ENCODE measurements at regions not wholly inside any gene's neighbourhood (a gene's known extent, or its start where the extent isn't known, plus 50 kb on each side); places are given as distances from the start of the nearest gene placed in this dataset.

- in situ Hi-C loops (cut with HindIII; ENCODE audit: low sequenced_read_pairs): no loop called here
- DNase-seq (ENCODE audit: low read depth): no peak
- H3K4me3 ChIP-seq (ENCODE audit: low read depth, low read length): no peak overlapping the region
- no peak for TF ChIP-seq CTCF (IDR thresholded peaks at IDR 0.05; ENCODE audit: low read depth, low read length, missing control alignments)
These were observed 68.0 kb downstream of the GSC start for GRCh38 chr14:94701861-94702370.

- no peak for DNase-seq (ENCODE audit: low read depth)
- in situ Hi-C loops (cut with HindIII; ENCODE audit: low sequenced_read_pairs): no loop called here
These were observed 69.6 kb downstream of the GSC start for GRCh38 chr14:94700336-94700735.

GRCh38 chr14:94699831-94700230 lies 70.1 kb downstream of the GSC start:
- no peak for TF ChIP-seq CTCF (IDR thresholded peaks at IDR 0.05; ENCODE audit: low read depth, low read length, missing control alignments)
- DNase-seq (ENCODE audit: low read depth): no peak
- H3K4me3 ChIP-seq (ENCODE audit: low read depth, low read length): no peak overlapping the region
- in situ Hi-C loops (cut with HindIII; ENCODE audit: low sequenced_read_pairs): no loop called here

More at GRCh38 chr14:94700336-94700735, 69.6 kb downstream of the GSC start:
- H3K4me3 ChIP-seq (ENCODE audit: low read depth, low read length): no peak overlapping the region
- TF ChIP-seq CTCF (IDR thresholded peaks at IDR 0.05; ENCODE audit: low read depth, low read length, missing control alignments): no peak

- DNase-seq (ENCODE audit: low read depth): no peak
- TF ChIP-seq CTCF (IDR thresholded peaks at IDR 0.05; ENCODE audit: low read depth, low read length, missing control alignments): no peak
- in situ Hi-C loops (cut with HindIII; ENCODE audit: low sequenced_read_pairs): no loop called here
- no peak overlapping the region for H3K4me3 ChIP-seq (ENCODE audit: low read depth, low read length)
These were observed 71.9 kb downstream of the GSC start for GRCh38 chr14:94697773-94698556.

GRCh38 chr14:94696518-94696917 lies 73.4 kb downstream of the GSC start:
- no peak overlapping the region for H3K4me3 ChIP-seq (ENCODE audit: low read depth, low read length)
- no peak for TF ChIP-seq CTCF (IDR thresholded peaks at IDR 0.05; ENCODE audit: low read depth, low read length, missing control alignments)
- DNase-seq (ENCODE audit: low read depth): no peak
- in situ Hi-C loops (cut with HindIII; ENCODE audit: low sequenced_read_pairs): no loop called here

- H3K4me3 ChIP-seq (ENCODE audit: low read depth, low read length): no peak overlapping the region
- in situ Hi-C loops (cut with HindIII; ENCODE audit: low sequenced_read_pairs): no loop called here
- DNase-seq (ENCODE audit: low read depth): no peak
- TF ChIP-seq CTCF (IDR thresholded peaks at IDR 0.05; ENCODE audit: low read depth, low read length, missing control alignments): no peak
These were observed 74.7 kb downstream of the GSC start for GRCh38 chr14:94695231-94695630.
